Common myeloid progenitor, CD34-positive (primary cell): ENCODE measurements at regions not wholly inside any gene's neighbourhood (a gene's known extent, or its start where the extent isn't known, plus 50 kb on each side); places are given as distances from the start of the nearest gene placed in this dataset.

Experiments used
- CTCF ChIA-PET: fragments of 350-600 bp; sonication (Branson Sonifier 250); formaldehyde crosslinking; loops from one replicate; lab custom pipeline; 2021; ENCODE audit warnings: antibody characterized with exemption; lab: Charles Lee
- POLR2A ChIA-PET: fragments of 350-600 bp; sonication (Branson Sonifier 250); formaldehyde crosslinking; loops from one replicate; lab custom pipeline; 2021; ENCODE audit warnings: antibody characterized with exemption; lab: Charles Lee
- DNase-seq, 3 donors: peaks; one replicate each; pipeline versions ENCODE4 v3.0.0 to v3.0.0-alpha.2; 2013
- H3K27ac ChIP-seq, 2 experiments: 1 replicate in 1 of 2; 2 replicates in 1 of 2; pipeline ENCODE4 v1.7.0; 2013; ENCODE audit warnings: inconsistent platforms in 2 of 2, low read length in 2 of 2, mild to moderate bottlenecking in 2 of 2, low read depth in 1 of 2, moderate library complexity in 1 of 2; ENCODE audit not compliant: severe bottlenecking in 2 of 2, insufficient read depth in 1 of 2, poor library complexity in 1 of 2
- H3K27me3 ChIP-seq, 5 experiments: replicated peaks in 2 of 5; 1 replicate in 3 of 5; 2 replicates in 2 of 5; pipeline versions ENCODE4 v1.6.1 to v1.7.0; 2013; ENCODE audit warnings: low read length in 4 of 5, mild to moderate bottlenecking in 2 of 5, moderate library complexity in 2 of 5, inconsistent platforms in 1 of 5; ENCODE audit not compliant: insufficient read depth in 5 of 5, control insufficient read depth in 4 of 5
- H3K36me3 ChIP-seq, 4 experiments: 1 replicate in 2 of 4; 2 replicates in 2 of 4; pipeline versions ENCODE4 v1.6.1 to v1.7.0; 2013; ENCODE audit warnings: low read length in 3 of 4, control low read depth in 1 of 4, mild to moderate bottlenecking in 1 of 4; ENCODE audit not compliant: control insufficient read depth in 4 of 4, insufficient read depth in 4 of 4
- H3K4me1 ChIP-seq, 4 experiments: 1 replicate in 3 of 4; 2 replicates in 1 of 4; pipeline versions ENCODE4 v1.6.1 to v1.7.1; 2013; ENCODE audit warnings: low read length in 3 of 4, mild to moderate bottlenecking in 3 of 4, control low read depth in 1 of 4, inconsistent platforms in 1 of 4, moderate library complexity in 1 of 4; ENCODE audit not compliant: control insufficient read depth in 4 of 4, insufficient read depth in 4 of 4; ENCODE audit errors: control extremely low read depth in 1 of 4
- H3K4me3 ChIP-seq, 7 experiments: 1 replicate in 4 of 7; 2 replicates in 3 of 7; pipeline versions ENCODE4 v1.5.1 to v1.7.0; 2013; ENCODE audit warnings: mild to moderate bottlenecking in 7 of 7, low read length in 6 of 7, moderate library complexity in 6 of 7, inconsistent platforms in 2 of 7, low read depth in 2 of 7, control low read depth in 1 of 7; ENCODE audit not compliant: insufficient read depth in 4 of 7, control insufficient read depth in 1 of 7; ENCODE audit errors: extremely low read depth in 1 of 7
- H3K9me3 ChIP-seq, 5 experiments: 1 replicate in 4 of 5; 2 replicates in 1 of 5; pipeline versions ENCODE4 v1.6.1 to v1.7.1; 2013; ENCODE audit warnings: low read length in 4 of 5, mild to moderate bottlenecking in 2 of 5, inconsistent platforms in 1 of 5, low read depth in 1 of 5, moderate library complexity in 1 of 5; ENCODE audit not compliant: control insufficient read depth in 4 of 5, insufficient read depth in 2 of 5; ENCODE audit errors: control extremely low read depth in 1 of 5
- WGBS: methylation state at CpG from one replicate; pipeline ENCODE4 v1.1.5; 2013; ENCODE audit not compliant: insufficient coverage; 5-methylcytosine and 5-hydroxymethylcytosine counted together

DNA sequence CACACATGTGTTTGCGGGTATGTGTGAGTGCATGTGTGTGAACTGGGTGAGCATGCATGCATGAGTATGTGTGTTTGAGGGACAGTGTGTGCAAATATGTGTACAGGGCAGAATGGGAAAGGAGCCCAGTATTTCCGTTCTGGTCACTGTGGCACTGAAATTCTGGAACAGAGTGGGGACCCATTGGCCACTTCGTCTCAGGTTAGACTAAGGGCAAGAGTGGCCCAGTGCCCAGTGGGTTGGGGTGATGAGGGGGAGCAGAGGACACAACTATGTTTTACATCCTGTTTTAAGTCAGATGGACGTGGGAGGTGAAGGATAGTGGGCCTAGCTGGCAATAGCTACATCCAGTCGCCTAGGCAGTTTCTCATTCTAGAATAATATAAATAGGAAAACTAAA lies 438.5 kb downstream of the DYNC2H1 start:
- Histone ChIP-seq H3K36me3 (no peaks in the 10 kb centered on the region), H3K27ac (no peak overlapping the region), H3K4me3 (no peak overlapping the region), H3K27me3 (no peaks in the 10 kb centered on the region), H3K9me3 (peaks cover 0 to under 1% (median 0%) of the 10 kb centered on the region in 5 experiments), H3K4me1 (no peaks in the 10 kb centered on the region)
- CTCF ChIA-PET: no interaction called here
- POLR2A ChIA-PET: no interaction called here
- no peak for DNase-seq
- WGBS: 96% methylated on average over 3 of the region's 5 CpGs

DNA sequence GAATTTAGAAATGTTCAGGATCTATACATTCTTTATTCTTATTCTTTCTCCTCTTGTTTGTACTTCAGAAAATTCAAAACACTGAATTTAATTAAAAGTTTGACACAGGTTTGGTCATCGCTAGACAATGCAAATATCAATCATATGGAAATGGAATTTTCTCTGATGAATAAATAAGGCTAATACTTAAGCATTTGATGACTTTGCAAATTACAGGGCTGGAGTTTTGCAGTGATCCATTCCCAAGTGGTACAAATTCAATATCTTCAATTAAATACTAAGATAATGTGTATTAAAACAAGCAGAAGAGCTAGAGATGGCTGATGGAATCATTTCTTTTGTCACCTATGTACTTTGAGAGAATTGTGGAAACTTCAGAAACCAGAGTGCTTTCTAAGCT lies 439.6 kb downstream of the DYNC2H1 start:
- no peaks in the 10 kb centered on the region for H3K27me3 ChIP-seq
- DNase-seq: no peak
- no peaks in the 10 kb centered on the region for H3K9me3 ChIP-seq
- no CpG with 5 or more reads among the region's 1 CpG for WGBS
- no peaks in the 10 kb centered on the region for H3K36me3 ChIP-seq
- ChIA-PET POLR2A (no interaction called here), CTCF (no interaction called here)
- H3K4me1 ChIP-seq: no peaks in the 10 kb centered on the region
- no peak overlapping the region for H3K4me3 ChIP-seq
- H3K27ac ChIP-seq: no peak overlapping the region

DNA sequence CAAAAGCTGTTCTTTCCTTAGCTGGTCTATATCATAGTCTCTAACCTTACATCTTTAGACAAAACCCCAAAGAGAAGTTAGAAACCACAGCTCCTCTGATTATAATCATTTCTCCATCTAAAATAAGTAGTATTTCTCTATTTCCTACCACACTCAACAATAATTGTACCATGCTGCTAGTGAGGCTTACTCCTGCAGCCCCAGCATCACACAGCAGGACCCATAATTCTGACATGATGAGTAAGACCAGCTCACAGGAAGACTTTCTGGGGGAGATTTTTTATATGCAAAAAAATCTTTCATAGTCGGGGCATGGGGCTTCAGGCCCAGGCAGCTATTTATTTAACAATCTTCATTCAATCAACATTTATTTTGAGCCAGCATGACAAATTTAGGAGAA lies 441.6 kb downstream of the DYNC2H1 start:
- no peak overlapping the region for H3K27ac ChIP-seq
- no CpG with 5 or more reads among the region's 1 CpG for WGBS
- H3K27me3 ChIP-seq: no peaks in the 10 kb centered on the region
- no peaks in the 10 kb centered on the region for H3K9me3 ChIP-seq
- H3K4me1 ChIP-seq: no peaks in the 10 kb centered on the region
- POLR2A ChIA-PET: interaction anchor here (0.7 kb wide), 1 partner anchor 171 kb away, joined by 5 read pairs; no protein-coding TSS in a partner anchor
- no peaks in the 10 kb centered on the region for H3K36me3 ChIP-seq
- H3K4me3 ChIP-seq: no peak overlapping the region
- no peak for DNase-seq
- CTCF ChIA-PET: interaction anchor here (1.8 kb wide), 1 partner anchor 13 kb away, joined by 9 read pairs; no protein-coding TSS in a partner anchor

DNA sequence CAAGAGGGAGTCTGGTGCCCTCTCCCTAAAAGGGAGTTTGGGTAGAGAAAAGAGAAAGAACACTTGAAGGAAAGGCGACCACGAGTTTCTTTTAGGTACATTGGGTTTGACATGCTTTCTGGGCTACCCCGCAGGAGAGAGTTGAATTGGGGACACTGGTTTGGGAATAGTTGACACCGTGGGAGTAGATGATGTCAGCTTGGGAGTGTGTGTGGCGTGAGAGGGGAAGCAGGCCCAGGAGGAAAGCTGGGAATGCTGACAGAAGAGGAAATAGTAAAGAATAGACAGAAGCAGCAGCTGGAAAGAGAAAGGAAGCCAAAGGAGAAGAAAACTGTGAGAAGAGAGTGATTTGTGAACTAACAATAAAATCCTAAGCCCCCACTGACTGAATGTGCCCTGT lies 442.9 kb downstream of the DYNC2H1 start:
- 84% methylated on average over 5 of the region's 5 CpGs for WGBS
- Histone ChIP-seq H3K36me3 (no peaks in the 10 kb centered on the region), H3K27me3 (no peaks in the 10 kb centered on the region), H3K4me1 (no peaks in the 10 kb centered on the region), H3K4me3 (no peak overlapping the region), H3K9me3 (no peaks in the 10 kb centered on the region), H3K27ac (no peak overlapping the region)
- DNase-seq: no peak
- ChIA-PET CTCF (no interaction called here), POLR2A (no interaction called here)

DNA sequence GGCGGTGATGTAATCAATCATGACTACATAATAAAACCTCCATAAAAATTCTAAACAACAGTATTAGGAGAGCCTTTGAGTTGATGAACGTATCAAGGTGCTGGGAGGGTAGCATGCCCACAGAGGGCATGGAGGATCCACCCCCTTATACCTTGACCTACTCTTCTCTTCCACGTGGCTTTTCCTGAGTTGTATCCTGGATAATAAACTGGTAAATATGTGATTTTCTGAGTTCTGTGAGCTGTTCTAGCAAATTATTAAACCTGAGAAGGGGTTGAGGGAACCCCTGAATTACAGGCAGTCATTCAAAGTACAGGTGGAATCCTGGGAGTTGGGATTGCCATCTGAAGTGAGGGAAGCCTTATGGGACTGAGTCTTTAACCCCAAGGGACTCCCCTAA lies 446.9 kb downstream of the DYNC2H1 start:
- CTCF ChIA-PET: no interaction called here
- POLR2A ChIA-PET: no interaction called here
- DNase-seq: no peak
- Histone ChIP-seq H3K27ac (no peak overlapping the region), H3K9me3 (no peaks in the 10 kb centered on the region), H3K27me3 (no peaks in the 10 kb centered on the region), H3K36me3 (no peaks in the 10 kb centered on the region), H3K4me1 (no peaks in the 10 kb centered on the region), H3K4me3 (no peak overlapping the region)
- 100% methylated on average over 2 of the region's 3 CpGs for WGBS

DNA sequence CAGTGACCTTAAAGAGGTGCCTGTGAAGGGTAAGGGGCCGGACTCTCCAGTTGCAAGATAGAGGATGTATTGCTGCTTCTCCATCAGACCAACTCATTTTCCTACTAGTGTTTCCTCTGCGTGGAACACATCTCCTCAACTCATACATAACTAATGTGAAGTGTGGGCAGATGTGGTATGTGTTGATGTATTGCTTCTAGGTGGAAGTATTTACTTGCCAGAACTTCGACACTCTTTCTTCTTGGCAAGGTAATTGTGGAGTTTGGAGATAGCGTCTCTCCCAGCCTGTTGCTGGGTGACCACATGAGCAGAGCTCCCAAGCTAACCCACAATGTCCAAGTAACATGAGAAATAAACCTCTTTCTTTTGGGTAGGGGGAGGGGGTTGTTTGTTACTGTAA lies 456.9 kb downstream of the DYNC2H1 start:
- WGBS: 100% methylated on average over 1 of the region's 4 CpGs
- Histone ChIP-seq H3K27ac (no peak overlapping the region), H3K4me3 (no peak overlapping the region)

DNA sequence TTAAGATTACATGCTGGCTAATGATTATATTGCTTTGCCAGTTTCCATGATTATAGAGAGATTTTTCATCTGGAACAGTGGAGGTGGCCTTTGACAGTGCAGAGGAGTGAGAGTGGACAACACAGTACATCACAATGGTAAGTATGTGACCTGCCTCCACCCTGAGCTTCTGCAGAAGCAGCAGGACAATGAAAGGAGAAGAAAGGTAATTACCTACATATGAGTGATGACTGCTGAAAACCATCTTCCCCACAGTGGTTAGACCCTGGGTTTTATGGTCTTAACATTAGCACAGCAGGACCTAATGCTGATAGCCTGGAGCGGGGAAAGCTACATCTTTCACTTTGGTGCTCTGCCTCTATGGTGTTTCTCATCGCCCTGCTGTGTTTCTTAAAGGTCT lies 454.7 kb upstream of the DDI1 start:
- Histone ChIP-seq H3K36me3 (no peaks in the 10 kb centered on the region), H3K27ac (no peak overlapping the region), H3K4me1 (no peaks in the 10 kb centered on the region), H3K27me3 (no peaks in the 10 kb centered on the region), H3K9me3 (no peaks in the 10 kb centered on the region), H3K4me3 (no peak overlapping the region)
- ChIA-PET POLR2A (no interaction called here), CTCF (no interaction called here)
- WGBS: 94% methylated on average over 2 of the region's 2 CpGs
- DNase-seq: no peak

More for the DNA sequence above, 456.9 kb downstream of the DYNC2H1 start:
- Histone ChIP-seq H3K9me3 (peaks cover 0 to 1% (median 0%) of the 10 kb centered on the region in 5 experiments), H3K27me3 (no peaks in the 10 kb centered on the region), H3K4me1 (no peaks in the 10 kb centered on the region), H3K36me3 (no peaks in the 10 kb centered on the region)
- ChIA-PET CTCF (interaction anchor here (1.1 kb wide), 1 partner anchor 11 kb away, joined by 4 read pairs; no protein-coding TSS in a partner anchor), POLR2A (no interaction called here)
- DNase-seq: no peak
